IPS DF 6.9 (cell line): ENCODE measurements at regions not wholly inside any gene's neighbourhood (a gene's known extent, or its start where the extent isn't known, plus 50 kb on each side); places are given as distances from the start of the nearest gene placed in this dataset.
"Not testable (repeated sequence)": the region's sequence is repeated elsewhere in the genome, so short reads cannot be mapped to it uniquely, and the experiment has no call there.

ENCODE experiments used
- DNase-seq: peaks from one replicate; pipeline ENCODE4 v3.0.0-alpha.2; 2013; ENCODE audit warnings: low read depth, low spot score
- H3K27ac ChIP-seq: one replicate; pipeline ENCODE4 v1.5.1; 2013; ENCODE audit warnings: low read length, control low read depth
- H3K27me3 ChIP-seq: 2 replicates; pipeline ENCODE4 v1.6.1; 2013; ENCODE audit warnings: mild to moderate bottlenecking, low read length; ENCODE audit not compliant: control insufficient read depth, insufficient read depth
- H3K36me3 ChIP-seq: 2 replicates; pipeline ENCODE4 v1.6.1; 2013; ENCODE audit warnings: low read length; ENCODE audit not compliant: control insufficient read depth, insufficient read depth
- H3K4me1 ChIP-seq: 2 replicates; pipeline ENCODE4 v1.6.1; 2013; ENCODE audit warnings: low read length; ENCODE audit not compliant: control insufficient read depth, insufficient read depth
- H3K4me3 ChIP-seq: 2 replicates; pipeline ENCODE4 v1.5.1; 2013; ENCODE audit warnings: mild to moderate bottlenecking, low read length
- H3K9me3 ChIP-seq: 2 replicates; pipeline ENCODE4 v1.6.1; 2013; ENCODE audit warnings: low read length, inconsistent platforms; ENCODE audit not compliant: control insufficient read depth, insufficient read depth
- WGBS: extraction: QIAGEN DNeasy Blood & Tissue Kit; methylation state at CpG from one replicate; pipeline ENCODE4 v1.1.7; 2013; ENCODE audit warnings: mixed read lengths, missing lambda C conversion rate; ENCODE audit not compliant: insufficient read length, insufficient coverage; 5-methylcytosine and 5-hydroxymethylcytosine counted together

GRCh38 chr6:99143108-99143861, 195.5 kb upstream of the FBXL4 start:
- H3K36me3 ChIP-seq, result no peaks in the 10 kb centered on the region
- H3K9me3 ChIP-seq, result no peaks in the 10 kb centered on the region
- H3K27me3 ChIP-seq, result no peaks in the 10 kb centered on the region
- WGBS, result no CpG with 5 or more reads among the region's 5 CpGs
- no peak overlapping the region for H3K4me3 ChIP-seq
- no peak for DNase-seq
- no peaks in the 10 kb centered on the region for H3K4me1 ChIP-seq
- no peak overlapping the region for H3K27ac ChIP-seq

- WGBS, result no CpG with 5 or more reads among the region's 29 CpGs
- H3K9me3 ChIP-seq, H3K4me3 ChIP-seq: not testable (repeated sequence)
Observed at GRCh38 chr6:99141906-99142305, 194.2 kb upstream of the FBXL4 start.

GRCh38 chr6:99138445-99138844, 190.7 kb upstream of the FBXL4 start:
- no peaks in the 10 kb centered on the region; the same call in 1 of the 2 replicates for H3K4me1 ChIP-seq
- no peak overlapping the region for H3K4me3 ChIP-seq
- H3K27ac ChIP-seq, result no peak overlapping the region
- H3K9me3 ChIP-seq, result no peaks in the 10 kb centered on the region
- no peaks in the 10 kb centered on the region for H3K27me3 ChIP-seq
- no peaks in the 10 kb centered on the region for H3K36me3 ChIP-seq
- no peak for DNase-seq
- WGBS, result no CpG with 5 or more reads among the region's 1 CpG

More at GRCh38 chr6:99141906-99142305, 194.2 kb upstream of the FBXL4 start:
- not testable (repeated sequence) for H3K27me3 ChIP-seq, H3K4me1 ChIP-seq, H3K27ac ChIP-seq, H3K36me3 ChIP-seq, DNase-seq

- no peaks in the 10 kb centered on the region for H3K9me3 ChIP-seq
- no peak overlapping the region for H3K27ac ChIP-seq
- no peaks in the 10 kb centered on the region; the same call in 1 of the 2 replicates for H3K4me1 ChIP-seq
- H3K4me3 ChIP-seq, result no peak overlapping the region
- no peak for DNase-seq
- no CpG with 5 or more reads among the region's 3 CpGs for WGBS
- no peaks in the 10 kb centered on the region for H3K36me3 ChIP-seq
- no peaks in the 10 kb centered on the region for H3K27me3 ChIP-seq
Observed at GRCh38 chr6:99137314-99137713, 189.6 kb upstream of the FBXL4 start.

DNA sequence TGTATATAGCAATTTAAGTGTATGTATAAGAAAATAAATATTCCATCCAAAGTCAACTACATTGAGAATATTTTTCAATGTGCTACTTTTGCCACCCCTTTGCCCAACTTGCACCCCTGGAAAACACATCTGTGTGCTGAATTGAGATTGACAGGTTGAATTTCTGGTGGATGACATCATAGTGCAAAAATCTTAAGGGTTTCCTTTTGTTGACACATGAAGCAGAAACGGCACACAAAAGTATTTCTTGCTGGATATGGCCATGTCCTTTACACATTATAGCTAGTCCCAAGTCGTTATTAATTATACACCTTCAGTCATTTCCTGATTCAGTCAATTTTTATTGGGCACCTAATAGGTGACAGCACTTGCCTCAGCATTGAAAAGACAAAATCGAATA, 188.7 kb upstream of the FBXL4 start:
- Histone ChIP-seq H3K9me3 (no peaks in the 10 kb centered on the region), H3K4me3 (no peak overlapping the region), H3K36me3 (no peaks in the 10 kb centered on the region), H3K27ac (no peak overlapping the region), H3K27me3 (no peaks in the 10 kb centered on the region), H3K4me1 (no peaks in the 10 kb centered on the region; the same call in 1 of the 2 replicates)
- WGBS, result no CpG with 5 or more reads among the region's 3 CpGs
- no peak for DNase-seq

DNA sequence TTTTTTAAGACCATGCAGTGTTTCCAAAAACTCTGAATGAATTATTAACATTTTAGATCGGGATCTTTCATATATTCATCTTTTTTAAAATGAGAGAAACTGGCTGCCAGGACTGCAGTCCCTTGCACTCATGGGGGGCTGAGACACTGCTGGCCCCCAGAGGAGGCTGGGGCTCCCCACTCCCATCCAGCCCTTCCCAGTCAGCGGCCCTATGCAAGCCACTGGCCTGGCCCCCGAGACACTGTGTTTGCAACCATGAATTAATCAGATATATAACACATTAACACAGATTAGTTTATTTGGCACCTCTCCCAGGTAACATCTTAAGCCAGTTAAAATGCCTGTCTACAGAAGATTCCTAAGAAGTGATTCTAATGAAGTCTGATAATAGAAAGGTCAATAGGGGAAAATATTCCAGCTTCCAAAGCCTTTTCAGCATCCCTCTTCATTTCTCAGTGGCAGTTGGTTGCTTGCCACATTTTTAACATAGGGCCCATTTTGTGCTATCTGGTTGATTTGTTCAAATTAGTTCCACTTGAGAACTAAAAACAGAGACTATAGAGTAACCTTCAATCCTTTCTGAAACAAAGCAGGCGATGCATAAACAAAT, 184.4 kb upstream of the FBXL4 start:
- no CpG with 5 or more reads among the region's 4 CpGs for WGBS

GRCh38 chr6:99130897-99131873, 183.4 kb upstream of the FBXL4 start:
- Histone ChIP-seq H3K27ac (no peak overlapping the region), H3K4me1 (no peaks in the 10 kb centered on the region; the same call in 1 of the 2 replicates), H3K4me3 (no peak overlapping the region), H3K36me3 (no peaks in the 10 kb centered on the region), H3K9me3 (no peaks in the 10 kb centered on the region), H3K27me3 (no peaks in the 10 kb centered on the region)
- no CpG with 5 or more reads among the region's 15 CpGs for WGBS
- DNase-seq, result no peak

More for the DNA sequence above, 184.4 kb upstream of the FBXL4 start:
- H3K4me3 ChIP-seq, result no peak overlapping the region
- no peaks in the 10 kb centered on the region for H3K27me3 ChIP-seq
- no peak for DNase-seq
- H3K9me3 ChIP-seq, result no peaks in the 10 kb centered on the region
- H3K27ac ChIP-seq, result no peak overlapping the region
- H3K36me3 ChIP-seq, result no peaks in the 10 kb centered on the region
- no peaks in the 10 kb centered on the region; the same call in 1 of the 2 replicates for H3K4me1 ChIP-seq

GRCh38 chr6:99129835-99130234, 182.1 kb upstream of the FBXL4 start:
- Histone ChIP-seq H3K4me3 (no peak overlapping the region), H3K27me3 (no peaks in the 10 kb centered on the region)
- no peak for DNase-seq

DNA sequence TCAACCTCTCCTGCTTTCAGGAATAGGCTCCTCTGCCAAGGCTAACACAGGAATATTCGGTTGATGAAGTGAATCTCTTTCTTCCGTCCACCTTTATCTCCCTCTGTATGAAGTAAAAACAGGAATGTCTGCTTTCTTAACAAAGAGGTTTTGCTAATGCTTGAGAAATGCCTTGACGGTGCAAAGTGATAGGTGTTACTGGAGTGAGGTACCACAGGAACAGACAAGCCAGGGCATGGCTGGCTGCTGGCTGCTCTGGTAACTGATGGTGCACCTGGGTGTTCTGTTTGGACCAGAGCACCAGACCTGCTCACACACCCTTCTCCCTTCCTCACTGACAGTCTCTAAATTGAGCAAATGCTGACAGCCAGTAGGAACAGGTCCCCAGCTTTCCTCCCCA, 174.0 kb upstream of the FBXL4 start:
- no peaks in the 10 kb centered on the region for H3K36me3 ChIP-seq
- H3K27me3 ChIP-seq, result no peaks in the 10 kb centered on the region
- WGBS, result no CpG with 5 or more reads among the region's 3 CpGs
- H3K4me1 ChIP-seq, result no peaks in the 10 kb centered on the region
- no peaks in the 10 kb centered on the region for H3K9me3 ChIP-seq
- DNase-seq, result no peak
- H3K4me3 ChIP-seq, result no peak overlapping the region
- no peak overlapping the region for H3K27ac ChIP-seq

More at GRCh38 chr6:99129835-99130234, 182.1 kb upstream of the FBXL4 start:
- H3K36me3 ChIP-seq, result no peaks in the 10 kb centered on the region
- H3K4me1 ChIP-seq, result no peaks in the 10 kb centered on the region; the same call in 1 of the 2 replicates
- no peak overlapping the region for H3K27ac ChIP-seq
- H3K9me3 ChIP-seq, result no peaks in the 10 kb centered on the region
- WGBS, result no CpG with 5 or more reads among the region's 2 CpGs

DNA sequence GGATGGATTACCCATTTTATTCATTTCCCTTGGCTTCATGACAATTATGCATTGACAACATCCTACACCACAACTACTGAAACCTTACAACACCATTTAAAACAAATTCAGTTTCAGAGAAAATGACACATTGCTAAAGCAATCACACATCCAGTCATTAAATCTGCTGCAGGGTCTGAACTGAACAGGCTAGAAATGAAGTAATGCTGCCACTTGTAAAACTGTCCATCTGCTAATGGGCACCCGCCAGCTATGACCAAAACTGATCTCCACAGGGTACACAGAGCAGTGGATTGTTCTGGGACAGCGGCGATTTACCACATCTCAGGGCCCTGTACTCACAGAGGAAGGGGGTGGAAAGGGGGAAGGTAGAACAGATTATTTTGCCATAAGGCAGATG, 172.9 kb upstream of the FBXL4 start:
- Histone ChIP-seq H3K36me3 (no peaks in the 10 kb centered on the region), H3K4me1 (no peaks in the 10 kb centered on the region), H3K9me3 (no peaks in the 10 kb centered on the region), H3K27me3 (no peaks in the 10 kb centered on the region), H3K4me3 (no peak overlapping the region), H3K27ac (no peak overlapping the region)
- no peak for DNase-seq
- WGBS, result no CpG with 5 or more reads among the region's 3 CpGs
